HCT116 (cell line): ENCODE measurements at regions not wholly inside any gene's neighbourhood (a gene's known extent, or its start where the extent isn't known, plus 50 kb on each side); places are given as distances from the start of the nearest gene placed in this dataset.

Source experiments
- ATAC-seq: fragments of 200-7000 bp; cut with Tn5 transposase; 2 replicates; pipeline ENCODE4 v1.9.1; 2020; ENCODE audit warnings: mild to moderate bottlenecking, moderate library complexity
- BruUV-seq: library from RNA; stranded (reverse); fragments of 400-500 nt; replicated peaks from 2 replicates; lab custom pipeline; 2021; lab: Mats Ljungman, UMichigan
- CTCF ChIA-PET: fragments of 300-600 bp; sonication (Branson Sonifier 250); formaldehyde crosslinking; loops from one replicate; lab custom pipeline; 2021; ENCODE audit warnings: antibody characterized with exemption; lab: Charles Lee
- POLR2A ChIA-PET: fragments of 300-600, 350-600 bp; sonication (Branson Sonifier 250); formaldehyde crosslinking; loops from one replicate; lab custom pipeline; 2021; ENCODE audit warnings: antibody characterized with exemption; lab: Charles Lee
- RAD21 ChIA-PET, 2 experiments: fragments of 300-600 bp; sonication (Branson Sonifier 250); formaldehyde crosslinking; loops; one replicate each; lab custom pipeline; 2023; ENCODE audit warnings: low total read pairs in 2 of 2; ENCODE audit not compliant: uncharacterized antibody in 2 of 2, unreplicated experiment in 2 of 2, low non-redundant PET in 1 of 2; lab: Charles Lee
- DNase-seq: peaks from one replicate; pipeline ENCODE4 v3.0.0-alpha.2; 2010; ENCODE audit warnings: low read depth, low spot score
- H2AFZ ChIP-seq: fragments of 200-600 bp; shearing (Covaris generic), sonication (generic); 2 replicates; pipeline ENCODE4 v1.6.1; 2017; ENCODE audit warnings: low read depth, mixed run types, mixed read lengths, antibody characterized with exemption, low read length; ENCODE audit not compliant: poor library complexity, severe bottlenecking
- H3K27ac ChIP-seq: 2 replicates; pipeline ENCODE4 v1.5.1; 2012; ENCODE audit warnings: low read depth, low read length
- H3K27me3 ChIP-seq: fragments of 200-600 bp; sonication (generic); 2 replicates; pipeline ENCODE4 v1.6.1; 2016; ENCODE audit warnings: mixed run types, low read length, mixed read lengths; ENCODE audit not compliant: insufficient read depth
- H3K36me3 ChIP-seq, 2 experiments: fragments of 200-500 bp in 1 of 2; fragments of 200-600 bp in 1 of 2; sonication (Bioruptor generic) in 1 of 2; sonication (generic) in 1 of 2; 2 replicates each; pipeline versions ENCODE4 v1.5.1 to v1.6.1; 2014 to 2016; ENCODE audit warnings: low read length in 2 of 2, inconsistent platforms in 1 of 2, mixed read lengths in 1 of 2, mixed run types in 1 of 2; ENCODE audit not compliant: insufficient read depth in 2 of 2, control insufficient read depth in 1 of 2
- H3K4me1 ChIP-seq, 2 experiments: fragments of 200-600 bp in 1 of 2; sonication (generic) in 1 of 2; 2 replicates each; pipeline versions ENCODE4 v1.5.1 to v1.6.1; 2012 to 2017; ENCODE audit warnings: low read length in 2 of 2, inconsistent platforms in 1 of 2, mild to moderate bottlenecking in 1 of 2, mixed read lengths in 1 of 2, mixed run types in 1 of 2, moderate library complexity in 1 of 2; ENCODE audit not compliant: insufficient read depth in 2 of 2, control insufficient read depth in 1 of 2
- H3K4me2 ChIP-seq: fragments of 200-600 bp; sonication (generic); 2 replicates; pipeline ENCODE4 v1.6.1; 2017; ENCODE audit warnings: mixed run types, low read length, mixed read lengths
- H3K4me3 ChIP-seq, 2 experiments: fragments of 200-600 bp in 1 of 2; sonication (generic) in 1 of 2; replicated peaks in 1 of 2; 2 replicates each; pipeline ENCODE4 v1.5.1; 2011 to 2016; ENCODE audit warnings: low read length in 2 of 2, control low read depth in 1 of 2, low read depth in 1 of 2, mild to moderate bottlenecking in 1 of 2, mixed read lengths in 1 of 2, mixed run types in 1 of 2
- H3K79me2 ChIP-seq: fragments of 200-600 bp; sonication (generic); 2 replicates; pipeline ENCODE4 v1.6.1; 2017; ENCODE audit warnings: mild to moderate bottlenecking, mixed run types, low read length, moderate library complexity, mixed read lengths; ENCODE audit not compliant: insufficient read depth
- H3K9ac ChIP-seq: fragments of 200-600 bp; sonication (generic); 2 replicates; pipeline ENCODE4 v1.6.1; 2016; ENCODE audit warnings: low read length, mixed read lengths
- H3K9me2 ChIP-seq: fragments of 200-600 bp; sonication (generic), shearing (Covaris generic); 2 replicates; pipeline ENCODE4 v1.6.1; 2017; ENCODE audit warnings: mixed run types, mild to moderate bottlenecking, moderate library complexity; ENCODE audit not compliant: insufficient read depth
- H3K9me3 ChIP-seq, 2 experiments: fragments of 200-500 bp in 1 of 2; fragments of 200-600 bp in 1 of 2; sonication (Bioruptor generic) in 1 of 2; sonication (generic) in 1 of 2; 2 replicates each; pipeline ENCODE4 v1.6.1; 2014 to 2017; ENCODE audit warnings: low read length in 2 of 2, mixed read lengths in 2 of 2, inconsistent platforms in 1 of 2, low read depth in 1 of 2, mild to moderate bottlenecking in 1 of 2, mixed run types in 1 of 2, moderate library complexity in 1 of 2; ENCODE audit not compliant: control insufficient read depth in 1 of 2, insufficient read depth in 1 of 2
- H4K20me1 ChIP-seq: fragments of 200-600 bp; sonication (generic), shearing (Covaris generic); 2 replicates; pipeline ENCODE4 v1.6.1; 2017; ENCODE audit warnings: mixed run types, mild to moderate bottlenecking, moderate library complexity; ENCODE audit not compliant: insufficient read depth
- EZH2phosphoT487 ChIP-seq: fragments of 200-600 bp; IDR thresholded peaks from 2 replicates; pipeline ENCODE4 v1.6.1; 2018; ENCODE audit warnings: antibody characterized with exemption, borderline replicate concordance
- POLR2A ChIP-seq: IDR thresholded peaks from 2 replicates; pipeline ENCODE4 v1.7.0; 2011; ENCODE audit warnings: borderline replicate concordance; ENCODE audit not compliant: insufficient read depth, insufficient read length; ENCODE audit errors: extremely low read depth
- POLR2AphosphoS5 ChIP-seq: IDR thresholded peaks from 2 replicates; pipeline ENCODE4 v1.6.1; 2011; ENCODE audit warnings: mild to moderate bottlenecking, low read depth, low read length, moderate library complexity
- RAD21 ChIP-seq: IDR thresholded peaks from 2 replicates; pipeline ENCODE4 v1.6.1; 2012; ENCODE audit warnings: low read depth, mild to moderate bottlenecking
- intact Hi-C: fragments of 100-400 bp; cut with micrococcal nuclease; formaldehyde crosslinking; loops from 2 replicates; pipeline ENCODE4 v1.10.0; 2022
- TF ChIP-seq, protein P1 (sequence below): IDR thresholded peaks from 2 replicates; pipeline ENCODE4 v1.6.1; 2012
- TF ChIP-seq, protein P2 (sequence below), 3 experiments: fragments of 200-600 bp in 1 of 3; sonication (generic) in 1 of 3; IDR thresholded peaks in 2 of 3; conservative IDR thresholded peaks in 1 of 3; 2 replicates each; pipeline ENCODE4 v1.5.1; 2012 to 2017; ENCODE audit warnings: low read depth in 2 of 3, low read length in 2 of 3, antibody characterized with exemption in 1 of 3, borderline replicate concordance in 1 of 3, control low read depth in 1 of 3, mild to moderate bottlenecking in 1 of 3, mixed read lengths in 1 of 3, mixed run types in 1 of 3, moderate library complexity in 1 of 3; ENCODE audit not compliant: insufficient read depth in 1 of 3

DNA sequence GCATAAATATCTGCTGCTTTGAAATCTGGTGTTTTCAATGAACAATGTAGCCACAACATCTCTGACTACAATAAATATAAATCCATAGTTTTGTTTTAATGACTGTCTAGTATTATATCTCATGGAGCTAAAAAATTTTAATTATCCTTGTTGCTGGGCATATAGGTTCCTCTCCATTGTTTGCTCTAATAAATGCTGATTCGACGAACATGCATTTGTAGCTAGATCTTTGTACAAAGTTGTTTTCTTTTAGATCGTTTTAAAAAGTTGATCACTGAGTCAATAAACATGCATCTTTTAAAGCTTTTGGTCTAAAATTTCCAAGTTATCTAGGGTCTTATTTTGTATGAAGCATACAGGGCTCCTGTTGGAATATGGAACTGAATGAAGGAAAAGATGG lies 130.5 kb upstream of the GPR101 start:
- BruUV-seq = no TSS peak
- DNase-seq = no peak
- H2AFZ ChIP-seq = no peak overlapping the region
- no peak overlapping the region for H3K4me3 ChIP-seq
- TF ChIP-seq EZH2phosphoT487 = no peak
- no peak for TF ChIP-seq POLR2AphosphoS5
- TF ChIP-seq RAD21 = no peak
- TF ChIP-seq, protein P1, sequence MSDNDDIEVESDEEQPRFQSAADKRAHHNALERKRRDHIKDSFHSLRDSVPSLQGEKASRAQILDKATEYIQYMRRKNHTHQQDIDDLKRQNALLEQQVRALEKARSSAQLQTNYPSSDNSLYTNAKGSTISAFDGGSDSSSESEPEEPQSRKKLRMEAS = no peak
- no peaks in the 10 kb centered on the region for H3K36me3 ChIP-seq
- ChIA-PET POLR2A (no interaction called here), RAD21 (no interaction called here), CTCF (no interaction called here)
- intact Hi-C loops = no loop called here
- H3K27me3 ChIP-seq = no peaks in the 10 kb centered on the region
- no peak overlapping the region for H3K27ac ChIP-seq
- H3K4me1 ChIP-seq = no peaks in the 10 kb centered on the region
- H4K20me1 ChIP-seq = no peaks in the 10 kb centered on the region
- no peaks in the 10 kb centered on the region for H3K9me2 ChIP-seq
- H3K9me3 ChIP-seq = no peaks in the 10 kb centered on the region
- H3K79me2 ChIP-seq = no peaks in the 10 kb centered on the region
- H3K4me2 ChIP-seq = no peak overlapping the region
- no peak overlapping the region for H3K9ac ChIP-seq
- ATAC-seq = no peak

DNA sequence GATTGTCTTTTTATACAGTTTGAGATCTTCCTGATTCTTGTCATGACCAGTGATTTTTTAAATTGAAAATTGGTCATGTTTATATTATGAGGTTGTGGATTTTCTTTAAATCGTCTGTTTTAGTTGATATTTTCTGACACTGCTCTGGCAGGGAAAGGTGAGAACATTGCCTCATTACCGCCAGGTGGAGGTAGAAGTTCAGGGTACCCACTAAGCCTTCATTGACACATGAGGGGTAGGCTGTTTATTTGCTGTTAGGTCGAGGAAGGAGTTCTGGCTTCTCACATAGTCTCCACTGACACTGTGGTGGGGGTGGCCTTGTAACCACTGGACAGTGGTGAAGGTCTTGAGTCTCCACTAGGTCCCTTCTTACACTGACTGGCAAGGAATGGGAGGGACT lies 117.6 kb upstream of the GPR101 start:
- peak; percentile 47; the same call in 1 of the 2 replicates for ATAC-seq
- ChIA-PET CTCF (no interaction called here), RAD21 (no interaction called here), POLR2A (no interaction called here)
- Histone ChIP-seq H3K27me3 (no peaks in the 10 kb centered on the region), H3K36me3 (no peaks in the 10 kb centered on the region), H3K9me2 (no peaks in the 10 kb centered on the region), H4K20me1 (no peaks in the 10 kb centered on the region), H3K4me2 (no peak overlapping the region), H3K9me3 (no peaks in the 10 kb centered on the region), H3K9ac (no peak overlapping the region), H3K79me2 (no peaks in the 10 kb centered on the region), H2AFZ (no peak overlapping the region), H3K4me3 (no peak overlapping the region), H3K4me1 (no peaks in the 10 kb centered on the region), H3K27ac (no peak overlapping the region)
- intact Hi-C loops = no loop called here
- no peak for DNase-seq
- TF ChIP-seq POLR2A (no peak), RAD21 (0 out of 2 replicates have a peak, but pooled peaks have one; percentile 20)
- TF ChIP-seq, protein P2, sequence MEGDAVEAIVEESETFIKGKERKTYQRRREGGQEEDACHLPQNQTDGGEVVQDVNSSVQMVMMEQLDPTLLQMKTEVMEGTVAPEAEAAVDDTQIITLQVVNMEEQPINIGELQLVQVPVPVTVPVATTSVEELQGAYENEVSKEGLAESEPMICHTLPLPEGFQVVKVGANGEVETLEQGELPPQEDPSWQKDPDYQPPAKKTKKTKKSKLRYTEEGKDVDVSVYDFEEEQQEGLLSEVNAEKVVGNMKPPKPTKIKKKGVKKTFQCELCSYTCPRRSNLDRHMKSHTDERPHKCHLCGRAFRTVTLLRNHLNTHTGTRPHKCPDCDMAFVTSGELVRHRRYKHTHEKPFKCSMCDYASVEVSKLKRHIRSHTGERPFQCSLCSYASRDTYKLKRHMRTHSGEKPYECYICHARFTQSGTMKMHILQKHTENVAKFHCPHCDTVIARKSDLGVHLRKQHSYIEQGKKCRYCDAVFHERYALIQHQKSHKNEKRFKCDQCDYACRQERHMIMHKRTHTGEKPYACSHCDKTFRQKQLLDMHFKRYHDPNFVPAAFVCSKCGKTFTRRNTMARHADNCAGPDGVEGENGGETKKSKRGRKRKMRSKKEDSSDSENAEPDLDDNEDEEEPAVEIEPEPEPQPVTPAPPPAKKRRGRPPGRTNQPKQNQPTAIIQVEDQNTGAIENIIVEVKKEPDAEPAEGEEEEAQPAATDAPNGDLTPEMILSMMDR (IDR thresholded peaks at IDR 0.05 in 2 of 3, conservative IDR thresholded peaks at IDR 0.05 in 1 of 3; ENCODE audit: borderline replicate concordance in 1 of 3, insufficient read depth in 1 of 3, low read depth in 2 of 3, low read length in 2 of 3) = peak in 2 of 3 experiments; percentile 16 to 22; a peak in 1 of 6 replicates
- BruUV-seq = no TSS peak
